Activated naive CD4-positive, alpha-beta T cell treated with anti-CD3 and anti-CD28 coated beads, Interleukin-2, amount 50 U/mL, for 24 hours (primary cell): ENCODE measurements at regions not wholly inside any gene's neighbourhood (a gene's known extent, or its start where the extent isn't known, plus 50 kb on each side); places are given as distances from the start of the nearest gene placed in this dataset.
A peak's percentile ranks its signal among the peaks of the same experiment; 100 is the strongest.

Source experiments
- H3K27ac Mint-ChIP-seq: one replicate; pipeline ENCODE4 v1.8.0; 2021; ENCODE audit warnings: mild to moderate bottlenecking, mixed read lengths
- H3K27me3 Mint-ChIP-seq: one replicate; pipeline ENCODE4 v1.8.0; 2021; ENCODE audit warnings: mixed read lengths
- H3K36me3 Mint-ChIP-seq: one replicate; pipeline ENCODE4 v1.8.0; 2021; ENCODE audit warnings: mixed read lengths
- H3K4me1 Mint-ChIP-seq: one replicate; pipeline ENCODE4 v1.8.0; 2021; ENCODE audit warnings: mixed read lengths
- H3K4me3 Mint-ChIP-seq: one replicate; pipeline ENCODE4 v1.8.0; 2021; ENCODE audit warnings: mild to moderate bottlenecking, mixed read lengths
- H3K9me3 Mint-ChIP-seq: one replicate; pipeline ENCODE4 v1.8.0; 2021; ENCODE audit warnings: mixed read lengths

DNA sequence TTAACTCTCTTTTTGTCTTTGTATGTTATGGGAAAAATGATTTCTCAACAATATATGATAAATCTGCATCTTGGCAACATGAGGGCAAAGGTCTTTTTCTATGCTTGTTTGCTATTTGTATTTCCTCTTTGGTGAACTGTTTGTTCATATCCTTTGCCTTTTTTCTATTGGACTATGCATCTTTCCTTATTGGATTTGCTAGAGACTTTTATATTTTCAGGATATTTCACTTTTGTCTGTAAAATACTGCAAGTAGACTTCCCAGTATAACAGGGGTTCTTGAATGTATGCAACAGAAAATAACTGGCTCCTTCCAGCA, 69.4 kb upstream of the SSBP2 start:
- no peaks in the 10 kb centered on the region for H3K27me3 Mint-ChIP-seq
- no peak overlapping the region for H3K4me3 Mint-ChIP-seq
- H3K9me3 Mint-ChIP-seq, result no peaks in the 10 kb centered on the region
- no peaks in the 10 kb centered on the region for H3K36me3 Mint-ChIP-seq
- H3K27ac Mint-ChIP-seq, result no peak overlapping the region
- H3K4me1 Mint-ChIP-seq, result peaks cover 47% of the 10 kb centered on the region

DNA sequence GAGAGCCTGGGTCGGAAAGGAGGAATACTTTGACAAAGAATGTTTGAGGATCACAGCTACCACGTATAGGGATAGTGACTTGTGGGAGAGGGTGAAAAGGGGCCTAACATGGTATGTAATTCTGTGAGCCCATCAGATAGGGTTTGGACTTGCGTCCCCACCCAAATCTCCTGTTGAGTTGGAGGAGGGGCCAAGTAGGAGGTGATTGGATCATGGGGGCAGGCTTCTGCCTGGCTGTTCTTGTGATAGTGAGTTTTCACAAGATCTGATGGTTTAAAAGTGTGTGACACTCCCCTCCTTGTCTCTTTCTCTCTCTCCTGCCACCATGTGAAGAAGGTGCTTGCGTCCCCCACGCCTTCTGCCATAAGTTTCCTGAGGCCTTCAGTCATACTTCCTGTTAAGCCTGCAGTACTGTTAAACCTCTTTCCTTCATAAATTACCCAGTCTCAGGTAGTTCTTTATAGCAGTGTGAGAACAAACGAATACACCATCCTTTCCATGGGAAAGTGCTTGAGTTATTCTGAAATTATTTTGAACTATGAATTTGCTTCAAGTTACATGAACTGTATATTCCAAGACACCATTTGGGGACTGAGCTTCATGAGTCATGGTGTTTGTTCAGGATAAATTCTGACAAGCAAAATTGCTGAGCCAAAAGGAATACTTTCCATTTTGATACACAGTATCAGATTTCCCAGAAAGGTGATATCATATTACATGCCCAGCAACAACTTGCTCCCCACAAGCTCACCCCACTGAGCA, 68.8 kb upstream of the SSBP2 start:
- Mint-ChIP-seq H3K36me3 (no peaks in the 10 kb centered on the region), H3K4me3 (no peak overlapping the region), H3K27ac (peak overlapping the region; percentile 27), H3K9me3 (no peaks in the 10 kb centered on the region), H3K27me3 (no peaks in the 10 kb centered on the region), H3K4me1 (peaks cover 47% of the 10 kb centered on the region)

DNA sequence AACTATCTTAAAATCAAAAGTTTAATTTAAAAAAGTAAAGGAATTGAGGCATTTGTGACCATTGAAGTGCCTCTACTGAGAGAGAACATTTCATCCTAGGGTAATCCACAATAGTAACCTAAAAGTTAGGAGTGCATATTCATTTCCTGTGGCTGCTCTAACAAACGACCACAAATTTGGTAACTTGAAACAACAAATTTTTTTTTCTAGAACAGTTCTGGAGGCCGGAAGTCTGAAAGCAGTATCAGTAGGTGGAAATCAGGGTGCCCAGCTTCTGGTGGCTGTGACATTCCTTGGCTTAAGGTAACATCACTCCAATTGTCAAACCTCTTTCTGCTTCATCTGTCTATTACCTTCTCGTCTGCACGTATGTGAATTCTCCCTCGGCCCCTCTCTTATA, 67.1 kb upstream of the SSBP2 start:
- no peaks in the 10 kb centered on the region for H3K27me3 Mint-ChIP-seq
- H3K4me3 Mint-ChIP-seq, result no peak overlapping the region
- H3K9me3 Mint-ChIP-seq, result no peaks in the 10 kb centered on the region
- H3K27ac Mint-ChIP-seq, result peak overlapping the region; percentile 18
- H3K4me1 Mint-ChIP-seq, result peaks cover 47% of the 10 kb centered on the region
- H3K36me3 Mint-ChIP-seq, result no peaks in the 10 kb centered on the region

DNA sequence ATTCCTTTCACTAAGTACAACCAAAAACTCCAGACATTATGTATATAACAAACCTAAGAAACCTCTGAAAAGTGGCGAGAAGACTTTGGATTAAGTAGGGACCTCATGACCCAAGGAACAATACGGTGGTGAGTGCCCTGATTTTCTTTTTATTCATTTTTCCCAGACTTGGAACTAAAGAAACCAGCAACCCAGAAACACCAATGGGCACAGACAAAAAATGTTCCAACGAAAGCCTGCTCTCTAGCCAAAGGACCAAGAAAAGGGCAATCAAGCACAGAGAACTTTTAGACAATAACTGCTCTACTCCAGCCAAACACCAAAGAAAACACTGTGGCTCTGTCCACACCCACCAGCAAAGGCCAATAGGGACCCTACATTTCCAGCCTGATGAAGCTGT, 66.2 kb upstream of the SSBP2 start:
- Mint-ChIP-seq H3K4me3 (no peak overlapping the region), H3K9me3 (no peaks in the 10 kb centered on the region), H3K27ac (no peak overlapping the region), H3K36me3 (no peaks in the 10 kb centered on the region), H3K4me1 (peaks cover 47% of the 10 kb centered on the region), H3K27me3 (no peaks in the 10 kb centered on the region)

- H3K9me3 Mint-ChIP-seq, result no peaks in the 10 kb centered on the region
- peaks cover 1% of the 10 kb centered on the region for H3K27me3 Mint-ChIP-seq
- no peak overlapping the region for H3K27ac Mint-ChIP-seq
- peaks cover 38% of the 10 kb centered on the region for H3K4me1 Mint-ChIP-seq
- H3K4me3 Mint-ChIP-seq, result no peak overlapping the region
- H3K36me3 Mint-ChIP-seq, result no peaks in the 10 kb centered on the region
Measured at GRCh38 chr5:81815321-81815720, 64.4 kb upstream of the SSBP2 start.

- H3K36me3 Mint-ChIP-seq, result peaks cover 10% of the 10 kb centered on the region
Measured at GRCh38 chr5:81808106-81808505, 57.2 kb upstream of the SSBP2 start.

DNA sequence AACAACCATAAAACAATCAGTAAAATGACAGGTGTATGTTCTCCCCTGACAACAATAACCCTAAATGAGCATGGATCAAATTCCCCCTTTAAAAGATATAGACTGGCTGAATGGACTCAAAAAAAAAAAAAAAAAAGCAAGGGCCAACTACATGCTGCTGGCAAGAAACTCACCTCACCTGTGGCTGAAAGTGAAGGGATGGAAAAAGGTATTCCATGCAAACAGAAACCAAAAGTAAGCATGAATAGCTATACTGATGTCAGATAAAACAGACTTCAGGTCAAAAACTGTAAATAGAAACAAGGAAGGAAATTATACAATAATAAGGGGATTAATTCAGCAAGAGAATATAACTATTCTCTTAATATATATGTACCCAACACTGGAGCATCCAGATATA, 54.2 kb upstream of the SSBP2 start:
- H3K4me1 Mint-ChIP-seq, result peaks cover 11% of the 10 kb centered on the region
- no peak overlapping the region for H3K4me3 Mint-ChIP-seq
- no peaks in the 10 kb centered on the region for H3K27me3 Mint-ChIP-seq
- no peak overlapping the region for H3K27ac Mint-ChIP-seq
- H3K9me3 Mint-ChIP-seq, result peaks cover 24% of the 10 kb centered on the region
- peaks cover 10% of the 10 kb centered on the region for H3K36me3 Mint-ChIP-seq

More at GRCh38 chr5:81808106-81808505, 57.2 kb upstream of the SSBP2 start:
- peaks cover 1% of the 10 kb centered on the region for H3K27me3 Mint-ChIP-seq
- peaks cover 24% of the 10 kb centered on the region for H3K9me3 Mint-ChIP-seq
- H3K4me3 Mint-ChIP-seq, result no peak overlapping the region
- H3K4me1 Mint-ChIP-seq, result peaks cover 11% of the 10 kb centered on the region
- no peak overlapping the region for H3K27ac Mint-ChIP-seq

DNA sequence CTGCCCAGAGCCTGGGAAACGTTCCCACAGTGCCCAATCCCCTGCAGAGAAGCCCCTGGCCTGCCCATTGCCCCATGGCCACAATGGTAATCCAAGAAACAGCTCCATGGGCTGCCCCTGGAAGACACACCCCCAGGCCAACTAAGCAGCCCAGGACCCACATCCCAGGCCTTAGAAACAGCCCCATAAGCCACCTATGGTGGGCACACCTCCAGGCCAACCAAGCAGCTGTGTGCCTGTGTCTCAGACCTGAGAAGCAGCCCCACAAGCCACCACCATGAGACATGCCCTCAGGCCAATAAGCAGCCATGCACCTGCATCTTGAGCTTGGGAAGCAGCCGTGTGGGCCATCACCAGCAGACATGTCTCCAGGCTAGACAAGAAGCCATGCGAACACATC, 52.9 kb upstream of the SSBP2 start:
- Mint-ChIP-seq H3K9me3 (peaks cover 24% of the 10 kb centered on the region), H3K36me3 (peaks cover 10% of the 10 kb centered on the region), H3K4me1 (peaks cover 11% of the 10 kb centered on the region), H3K4me3 (no peak overlapping the region), H3K27me3 (no peaks in the 10 kb centered on the region), H3K27ac (no peak overlapping the region)

- no peaks in the 10 kb centered on the region for H3K27me3 Mint-ChIP-seq
- H3K27ac Mint-ChIP-seq, result no peak overlapping the region
- peaks cover 11% of the 10 kb centered on the region for H3K4me1 Mint-ChIP-seq
- H3K4me3 Mint-ChIP-seq, result no peak overlapping the region
- peaks cover 4% of the 10 kb centered on the region for H3K36me3 Mint-ChIP-seq
- H3K9me3 Mint-ChIP-seq, result peaks cover 12% of the 10 kb centered on the region
Measured at GRCh38 chr5:81802625-81803024, 51.7 kb upstream of the SSBP2 start.

GRCh38 chr5:81802020-81802419, 51.1 kb upstream of the SSBP2 start:
- Mint-ChIP-seq H3K9me3 (peaks cover 11% of the 10 kb centered on the region), H3K27ac (no peak overlapping the region), H3K4me3 (no peak overlapping the region), H3K27me3 (no peaks in the 10 kb centered on the region), H3K36me3 (peaks cover 2% of the 10 kb centered on the region), H3K4me1 (peaks cover 11% of the 10 kb centered on the region)

DNA sequence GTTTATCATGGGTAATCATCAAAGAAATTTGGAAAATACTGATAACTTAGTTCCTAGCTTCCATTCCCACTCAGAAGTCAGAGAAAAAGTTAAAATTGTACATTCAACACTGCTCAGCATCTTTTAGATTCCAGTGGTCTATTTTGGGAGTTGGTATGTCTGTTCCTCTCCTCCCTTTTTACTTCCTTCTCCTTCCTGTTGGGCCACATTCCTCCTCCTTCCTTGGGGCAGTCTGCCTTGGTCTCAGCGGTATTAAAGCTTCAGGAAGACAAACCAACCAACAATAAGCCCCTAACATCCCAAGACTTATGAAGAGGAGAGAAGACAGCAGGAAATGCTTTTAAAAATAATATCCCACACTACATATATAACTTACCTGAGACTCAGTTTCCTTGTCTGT, 49.9 kb upstream of the SSBP2 start:
- no peaks in the 10 kb centered on the region for H3K36me3 Mint-ChIP-seq
- H3K4me1 Mint-ChIP-seq, result peaks cover 11% of the 10 kb centered on the region
- H3K27ac Mint-ChIP-seq, result no peak overlapping the region
- H3K27me3 Mint-ChIP-seq, result no peaks in the 10 kb centered on the region
- no peak overlapping the region for H3K4me3 Mint-ChIP-seq
- H3K9me3 Mint-ChIP-seq, result no peaks in the 10 kb centered on the region
